ENCODE measurements at regions not wholly inside any gene's neighbourhood (a gene's known extent, or its start where the extent isn't known, plus 50 kb on each side); places are given as distances from the start of the nearest gene placed in this dataset.

- TF ChIP-seq EZH2 (IDR thresholded peaks at IDR 0.05; ENCODE audit: insufficient read depth, poor library complexity, severe bottlenecking) (no peak), EZH2phosphoT487 (IDR thresholded peaks at IDR 0.05; ENCODE audit: insufficient read depth, low read depth) (no peak)
- H3K4me3 ChIP-seq, result no peak overlapping the region
- H3K4me2 ChIP-seq (ENCODE audit: unreplicated experiment), result no peak overlapping the region
- H2AFZ ChIP-seq, result no peak overlapping the region
- WGBS, 2 experiments (ENCODE audit: low coverage in 1 of 2, low lambda C conversion rate in 2 of 2, missing lambda C conversion rate in 2 of 2), result 37 to 44% methylated on average over 10 of the region's 10 CpGs
- H3K9ac ChIP-seq, result no peak overlapping the region
- H3K9me3 ChIP-seq (ENCODE audit: low read depth), result no peaks in the 10 kb centered on the region
- in situ Hi-C loops (cut with MboI), result no loop called here
- H3K27ac ChIP-seq, result no peak overlapping the region
- H3K9me2 ChIP-seq (ENCODE audit: insufficient read depth), result no peaks in the 10 kb centered on the region
- no peaks in the 10 kb centered on the region for H4K20me1 ChIP-seq (ENCODE audit: insufficient read depth)
- no peaks in the 10 kb centered on the region for H3K27me3 ChIP-seq (replicated peaks; ENCODE audit: insufficient read depth)
- no peaks in the 10 kb centered on the region for H3K4me1 ChIP-seq (ENCODE audit: insufficient read depth)
- DNase-seq, result no peak
- H3K79me2 ChIP-seq (ENCODE audit: insufficient read depth), result no peaks in the 10 kb centered on the region
- H3F3A ChIP-seq (ENCODE audit: insufficient read depth), result no peaks in the 10 kb centered on the region
- no peaks in the 10 kb centered on the region for H3K36me3 ChIP-seq (ENCODE audit: low read depth)
Observed at GRCh38 chr4:186348433-186348832, 82.4 kb downstream of the F11 start.

- no peak for TF ChIP-seq EZH2phosphoT487 (IDR thresholded peaks at IDR 0.05; ENCODE audit: insufficient read depth, low read depth)
- no peak for TF ChIP-seq EZH2 (IDR thresholded peaks at IDR 0.05; ENCODE audit: insufficient read depth, poor library complexity, severe bottlenecking)
- H4K20me1 ChIP-seq (ENCODE audit: insufficient read depth), result no peaks in the 10 kb centered on the region
- 30 to 36% methylated on average over 12 of the region's 12 CpGs for WGBS, 2 experiments (ENCODE audit: low coverage in 1 of 2, low lambda C conversion rate in 2 of 2, missing lambda C conversion rate in 2 of 2)
- H2AFZ ChIP-seq, result no peak overlapping the region
- H3K27me3 ChIP-seq (replicated peaks; ENCODE audit: insufficient read depth), result no peaks in the 10 kb centered on the region
- no peak overlapping the region for H3K9ac ChIP-seq
- no peak for DNase-seq
- no peaks in the 10 kb centered on the region for H3F3A ChIP-seq (ENCODE audit: insufficient read depth)
- no peak overlapping the region for H3K4me3 ChIP-seq
- H3K79me2 ChIP-seq (ENCODE audit: insufficient read depth), result no peaks in the 10 kb centered on the region
- no peaks in the 10 kb centered on the region for H3K9me2 ChIP-seq (ENCODE audit: insufficient read depth)
- H3K9me3 ChIP-seq (ENCODE audit: low read depth), result no peaks in the 10 kb centered on the region
- in situ Hi-C loops (cut with MboI), result no loop called here
- H3K36me3 ChIP-seq (ENCODE audit: low read depth), result no peaks in the 10 kb centered on the region
- H3K27ac ChIP-seq, result no peak overlapping the region
- no peak overlapping the region for H3K4me2 ChIP-seq (ENCODE audit: unreplicated experiment)
- H3K4me1 ChIP-seq (ENCODE audit: insufficient read depth), result no peaks in the 10 kb centered on the region
Observed at GRCh38 chr4:186347743-186348142, 81.8 kb downstream of the F11 start.

- DNase-seq, result no peak
- TF ChIP-seq EZH2phosphoT487 (IDR thresholded peaks at IDR 0.05; ENCODE audit: insufficient read depth, low read depth) (no peak), EZH2 (IDR thresholded peaks at IDR 0.05; ENCODE audit: insufficient read depth, poor library complexity, severe bottlenecking) (no peak)
- Histone ChIP-seq H3K9me2 (ENCODE audit: insufficient read depth) (no peaks in the 10 kb centered on the region), H3K9ac (no peak overlapping the region), H2AFZ (no peak overlapping the region), H3K4me1 (ENCODE audit: insufficient read depth) (no peaks in the 10 kb centered on the region), H3K79me2 (ENCODE audit: insufficient read depth) (no peaks in the 10 kb centered on the region), H3K9me3 (ENCODE audit: low read depth) (no peaks in the 10 kb centered on the region), H3K4me3 (no peak overlapping the region), H3K4me2 (ENCODE audit: unreplicated experiment) (no peak overlapping the region), H4K20me1 (ENCODE audit: insufficient read depth) (no peaks in the 10 kb centered on the region), H3F3A (ENCODE audit: insufficient read depth) (no peaks in the 10 kb centered on the region), H3K27me3 (replicated peaks; ENCODE audit: insufficient read depth) (no peaks in the 10 kb centered on the region), H3K36me3 (ENCODE audit: low read depth) (no peaks in the 10 kb centered on the region), H3K27ac (no peak overlapping the region)
- 9 to 13% methylated on average over 3 of the region's 3 CpGs for WGBS, 2 experiments (ENCODE audit: low coverage in 1 of 2, low lambda C conversion rate in 2 of 2, missing lambda C conversion rate in 2 of 2)
- in situ Hi-C loops (cut with MboI), result no loop called here
Observed at GRCh38 chr4:186345184-186345583, 79.2 kb downstream of the F11 start.

DNA sequence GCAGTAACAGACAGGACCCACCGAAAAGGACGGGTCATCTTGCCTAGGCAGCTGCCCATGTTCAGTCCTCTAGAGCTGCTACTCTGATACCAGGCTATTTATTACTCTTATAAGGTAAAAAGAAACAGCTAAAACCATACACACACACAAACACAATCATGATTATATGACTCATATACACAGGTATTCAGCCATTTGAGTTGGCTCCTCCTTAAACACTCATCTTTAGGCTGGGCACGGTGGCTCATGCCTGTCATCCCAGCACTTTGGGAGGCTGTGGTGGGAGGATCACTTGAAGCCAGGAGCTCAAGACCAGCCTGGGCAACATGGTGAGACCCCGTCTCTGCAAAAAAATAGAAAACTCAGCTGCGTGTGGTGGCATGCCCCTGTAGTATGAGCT, 76.6 kb downstream of the F11 start:
- Histone ChIP-seq H3K4me1 (ENCODE audit: insufficient read depth) (no peaks in the 10 kb centered on the region), H4K20me1 (ENCODE audit: insufficient read depth) (no peaks in the 10 kb centered on the region), H3F3A (ENCODE audit: insufficient read depth) (no peaks in the 10 kb centered on the region), H3K4me2 (ENCODE audit: unreplicated experiment) (no peak overlapping the region), H3K4me3 (no peak overlapping the region), H3K79me2 (ENCODE audit: insufficient read depth) (no peaks in the 10 kb centered on the region), H3K9ac (no peak overlapping the region), H3K27ac (no peak overlapping the region), H2AFZ (no peak overlapping the region), H3K9me3 (ENCODE audit: low read depth) (no peaks in the 10 kb centered on the region), H3K36me3 (ENCODE audit: low read depth) (no peaks in the 10 kb centered on the region), H3K27me3 (replicated peaks; ENCODE audit: insufficient read depth) (no peaks in the 10 kb centered on the region), H3K9me2 (ENCODE audit: insufficient read depth) (no peaks in the 10 kb centered on the region)
- in situ Hi-C loops (cut with MboI), result no loop called here
- WGBS, 2 experiments (ENCODE audit: low coverage in 1 of 2, low lambda C conversion rate in 2 of 2, missing lambda C conversion rate in 2 of 2), result 31 to 41% methylated on average over 5 of the region's 5 CpGs
- no peak for DNase-seq
- TF ChIP-seq EZH2phosphoT487 (IDR thresholded peaks at IDR 0.05; ENCODE audit: insufficient read depth, low read depth), result no peak

DNA sequence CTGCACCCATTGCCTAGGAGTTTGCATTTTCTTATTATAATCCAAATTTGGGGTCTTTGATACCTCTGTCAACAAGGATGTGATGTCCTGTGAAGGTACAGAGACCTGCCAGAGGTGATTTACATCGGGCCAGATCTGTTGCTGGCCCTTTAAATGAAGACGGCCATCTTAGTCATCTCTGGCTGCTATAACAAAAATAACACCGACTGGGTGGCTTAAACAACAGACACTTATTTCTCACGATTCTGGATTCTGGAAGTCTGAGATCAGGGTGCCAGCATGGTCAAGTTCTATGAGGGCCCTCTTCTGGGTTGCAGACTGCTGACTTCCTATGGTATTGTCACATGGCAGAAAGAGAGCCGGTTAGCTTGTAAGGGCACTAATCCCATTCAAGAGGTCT, 75.7 kb downstream of the F11 start:
- no peak overlapping the region for H3K27ac ChIP-seq
- no peak overlapping the region for H3K4me3 ChIP-seq
- H3K9ac ChIP-seq, result no peak overlapping the region
- H3K36me3 ChIP-seq (ENCODE audit: low read depth), result no peaks in the 10 kb centered on the region
- no peaks in the 10 kb centered on the region for H3K79me2 ChIP-seq (ENCODE audit: insufficient read depth)
- no peaks in the 10 kb centered on the region for H3K27me3 ChIP-seq (replicated peaks; ENCODE audit: insufficient read depth)
- in situ Hi-C loops (cut with MboI), result no loop called here
- no peaks in the 10 kb centered on the region for H4K20me1 ChIP-seq (ENCODE audit: insufficient read depth)
- H3K4me2 ChIP-seq (ENCODE audit: unreplicated experiment), result no peak overlapping the region
- 34% methylated on average over 5 of the region's 5 CpGs for WGBS, 2 experiments (ENCODE audit: low coverage in 1 of 2, low lambda C conversion rate in 2 of 2, missing lambda C conversion rate in 2 of 2)
- TF ChIP-seq EZH2phosphoT487 (IDR thresholded peaks at IDR 0.05; ENCODE audit: insufficient read depth, low read depth), result no peak
- TF ChIP-seq EZH2 (IDR thresholded peaks at IDR 0.05; ENCODE audit: insufficient read depth, poor library complexity, severe bottlenecking), result no peak
- no peaks in the 10 kb centered on the region for H3K4me1 ChIP-seq (ENCODE audit: insufficient read depth)
- H3F3A ChIP-seq (ENCODE audit: insufficient read depth), result no peaks in the 10 kb centered on the region
- H3K9me3 ChIP-seq (ENCODE audit: low read depth), result no peaks in the 10 kb centered on the region
- no peaks in the 10 kb centered on the region for H3K9me2 ChIP-seq (ENCODE audit: insufficient read depth)
- no peak for DNase-seq
- no peak overlapping the region for H2AFZ ChIP-seq
